Gastrocnemius medialis (tissue), 4 donors: ENCODE measurements at regions not wholly inside any gene's neighbourhood (a gene's known extent, or its start where the extent isn't known, plus 50 kb on each side); places are given as distances from the start of the nearest gene placed in this dataset.

ENCODE experiments used
- ATAC-seq, 2 donors: fragments of 150-250 bp; one replicate each; pipeline ENCODE4 v1.9.1; 2016
- DNase-seq, 2 donors: peaks; one replicate each; pipeline ENCODE4 v3.0.0-alpha.2; 2019
- H3K27ac ChIP-seq, 4 donors: fragments of 200-600 bp; sonication (generic); 1 replicate in 1 of 4; 2 replicates in 3 of 4; pipeline ENCODE4 v1.5.1; 2016 to 2018; ENCODE audit warnings: mild to moderate bottlenecking in 2 of 4, moderate library complexity in 1 of 4
- H3K27me3 ChIP-seq, 3 donors: fragments of 200-600 bp; sonication (generic) in 2 of 3; 1 replicate in 1 of 3; 2 replicates in 2 of 3; pipeline versions ENCODE4 v1.5.1 to v1.6.0; 2016 to 2019; ENCODE audit warnings: mild to moderate bottlenecking in 1 of 3, moderate library complexity in 1 of 3
- H3K36me3 ChIP-seq, 2 donors: fragments of 200-600 bp; sonication (generic) in 1 of 2; one replicate each; pipeline ENCODE4 v1.5.1; 2017 to 2018
- H3K4me1 ChIP-seq, 2 donors: fragments of 200-600 bp; sonication (generic) in 1 of 2; one replicate each; pipeline ENCODE4 v1.5.1; 2016 to 2017; ENCODE audit warnings: mild to moderate bottlenecking in 2 of 2
- H3K4me3 ChIP-seq, 4 donors: fragments of 200-600 bp; sonication (generic) in 3 of 4; 1 replicate in 1 of 4; 2 replicates in 3 of 4; pipeline ENCODE4 v1.5.1; 2016 to 2019; ENCODE audit warnings: mild to moderate bottlenecking in 2 of 4
- H3K9me3 ChIP-seq, 3 donors: fragments of 200-600 bp; sonication (generic) in 2 of 3; 1 replicate in 1 of 3; 2 replicates in 2 of 3; pipeline ENCODE4 v1.5.1; 2016 to 2019
- CTCF ChIP-seq, 5 experiments: fragments of 450-650 bp in 3 of 5; fragments of 200-600 bp in 2 of 5; sonication (generic) in 2 of 5; IDR thresholded peaks in 4 of 5; conservative IDR thresholded peaks in 1 of 5; 1 replicate in 4 of 5; 2 replicates in 1 of 5; pipeline ENCODE4 v1.5.1; 2016 to 2019; ENCODE audit warnings: antibody characterized with exemption in 5 of 5, mild to moderate bottlenecking in 3 of 5, moderate library complexity in 3 of 5
- POLR2A ChIP-seq, 2 donors: fragments of 450-650 bp; IDR thresholded peaks; one replicate each; pipeline ENCODE4 v1.6.1; 2017; ENCODE audit warnings: antibody characterized with exemption in 2 of 2, mild to moderate bottlenecking in 2 of 2, moderate library complexity in 2 of 2
- in situ Hi-C, 4 donors: fragments of 200-750 bp; cut with MboI; loops; one replicate each; pipeline versions ENCODE4 v1.15.0 to v1.8.0; 2017; ENCODE audit warnings: low sequenced_read_pairs in 4 of 4
- intact Hi-C: fragments of 100-400 bp; cut with DNase I; formaldehyde crosslinking; loops from one replicate; pipeline ENCODE4 v1.15.1; 2023; ENCODE audit warnings: low total_unique reads

GRCh38 chr5:178790371-178790770 is 59.9 kb upstream of the ZNF354A start:
- no peak for DNase-seq
- in situ Hi-C loops (no loop called here), intact Hi-C loops (no loop called here)
- Histone ChIP-seq H3K36me3 (no peaks in the 10 kb centered on the region), H3K4me1 (no peaks in the 10 kb centered on the region), H3K27ac (no peak overlapping the region), H3K27me3 (no peaks in the 10 kb centered on the region), H3K9me3 (no peaks in the 10 kb centered on the region), H3K4me3 (no peak overlapping the region)
- no peak for TF ChIP-seq POLR2A (IDR thresholded peaks at IDR 0.05)
- no peak for TF ChIP-seq CTCF (IDR thresholded peaks at IDR 0.05 in 4 of 5, conservative IDR thresholded peaks at IDR 0.05 in 1 of 5)
- ATAC-seq: no peak

- no peak overlapping the region for H3K4me3 ChIP-seq
- H3K27ac ChIP-seq: no peak overlapping the region
- no peaks in the 10 kb centered on the region for H3K36me3 ChIP-seq
- no peaks in the 10 kb centered on the region for H3K27me3 ChIP-seq
- H3K9me3 ChIP-seq: no peaks in the 10 kb centered on the region
- ATAC-seq (no peak), DNase-seq (no peak)
- H3K4me1 ChIP-seq: no peaks in the 10 kb centered on the region
- in situ Hi-C loops: no loop called here
- no peak for TF ChIP-seq CTCF (IDR thresholded peaks at IDR 0.05 in 4 of 5, conservative IDR thresholded peaks at IDR 0.05 in 1 of 5)
- TF ChIP-seq POLR2A (IDR thresholded peaks at IDR 0.05): no peak
- intact Hi-C loops: no loop called here
These were observed 58.1 kb upstream of the ZNF354A start for GRCh38 chr5:178788381-178789085.

- Histone ChIP-seq H3K4me3 (no peak overlapping the region), H3K27ac (no peak overlapping the region), H3K4me1 (no peaks in the 10 kb centered on the region), H3K9me3 (no peaks in the 10 kb centered on the region), H3K36me3 (no peaks in the 10 kb centered on the region), H3K27me3 (no peaks in the 10 kb centered on the region)
- intact Hi-C loops: no loop called here
- DNase-seq: no peak
- no peak for ATAC-seq
- in situ Hi-C loops: no loop called here
- TF ChIP-seq POLR2A (IDR thresholded peaks at IDR 0.05) (no peak), CTCF (IDR thresholded peaks at IDR 0.05 in 4 of 5, conservative IDR thresholded peaks at IDR 0.05 in 1 of 5) (no peak)
These were observed 57.4 kb upstream of the ZNF354A start for GRCh38 chr5:178787889-178788288.

DNA sequence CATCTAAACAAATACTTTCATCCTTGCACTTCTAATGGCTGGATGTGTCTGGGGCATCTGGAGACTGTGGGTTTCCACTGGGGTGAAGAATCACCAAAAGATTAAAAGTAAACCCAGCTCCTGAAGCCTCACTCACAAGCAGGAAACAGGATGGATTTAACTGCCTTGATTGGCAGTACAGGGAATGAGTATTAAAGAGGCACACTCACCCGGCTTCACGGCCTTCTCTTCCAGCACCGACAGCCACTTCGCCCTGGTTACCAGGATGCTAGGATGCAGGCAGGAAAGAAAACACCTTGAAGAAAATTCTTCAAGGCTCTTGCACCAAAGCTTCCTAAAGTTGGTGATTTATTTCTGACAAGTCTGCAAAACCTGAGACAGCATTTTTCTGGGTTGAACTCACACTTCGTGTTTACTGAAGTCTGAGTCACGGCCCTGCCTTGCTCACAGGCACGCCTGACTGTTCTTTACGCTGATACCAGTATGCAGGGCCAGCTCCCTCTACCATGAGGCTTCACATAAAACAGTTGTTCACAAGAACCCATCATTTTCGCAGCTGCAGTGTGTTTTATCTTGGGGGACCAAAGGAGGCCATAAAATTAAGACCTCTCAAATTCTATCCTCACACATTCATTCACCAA is 56.5 kb upstream of the ZNF354A start:
- no peaks in the 10 kb centered on the region for H3K4me1 ChIP-seq
- DNase-seq (no peak), ATAC-seq (no peak)
- H3K4me3 ChIP-seq: no peak overlapping the region
- no peak overlapping the region for H3K27ac ChIP-seq
- no peaks in the 10 kb centered on the region for H3K9me3 ChIP-seq
- TF ChIP-seq CTCF (IDR thresholded peaks at IDR 0.05 in 4 of 5, conservative IDR thresholded peaks at IDR 0.05 in 1 of 5): no peak
- no peak for TF ChIP-seq POLR2A (IDR thresholded peaks at IDR 0.05)
- in situ Hi-C loops (no loop called here), intact Hi-C loops (no loop called here)
- no peaks in the 10 kb centered on the region for H3K27me3 ChIP-seq
- H3K36me3 ChIP-seq: no peaks in the 10 kb centered on the region
